IMR-90 (cell line): ENCODE measurements at regions not wholly inside any gene's neighbourhood (a gene's known extent, or its start where the extent isn't known, plus 50 kb on each side); places are given as distances from the start of the nearest gene placed in this dataset.

Experiments used
- ATAC-seq: fragments of 200-7000 bp; cut with Tn5 transposase; 2 replicates; pipeline ENCODE4 v1.9.1; 2020; ENCODE audit warnings: low read depth, mild to moderate bottlenecking, moderate library complexity
- BruUV-seq: library from RNA; stranded (reverse); fragments of 400-500 nt; replicated peaks from 2 replicates; lab custom pipeline; 2021; lab: Mats Ljungman, UMichigan
- CTCF ChIA-PET: fragments of 300-600 bp; formaldehyde crosslinking; extraction: SDS; loops from one replicate; lab custom pipeline; 2021; ENCODE audit warnings: antibody characterized with exemption; lab: Yijun Ruan, JAX
- POLR2A ChIA-PET: fragments of 300-600 bp; sonication (Branson Sonifier 250); formaldehyde crosslinking; loops from one replicate; lab custom pipeline; 2022; ENCODE audit warnings: antibody characterized with exemption; ENCODE audit not compliant: unreplicated experiment; lab: Charles Lee
- DNase-seq: peaks from one replicate; pipeline ENCODE4 v3.0.0; 2013
- H2AFZ ChIP-seq: replicated peaks from 2 replicates; pipeline ENCODE3; 2013; ENCODE audit warnings: low read length, mild to moderate bottlenecking; ENCODE audit not compliant: poor library complexity
- H2AK5ac ChIP-seq: 2 replicates; pipeline ENCODE4 v1.6.1; 2013; ENCODE audit warnings: low read depth, low read length, inconsistent platforms
- H2AK9ac ChIP-seq: replicated peaks from 2 replicates; pipeline ENCODE3; 2013; ENCODE audit warnings: mild to moderate bottlenecking, low read depth, low read length, moderate library complexity; ENCODE audit not compliant: poor library complexity
- H2BK120ac ChIP-seq: 2 replicates; pipeline ENCODE4 v1.6.1; 2013; ENCODE audit warnings: low read depth, low read length, inconsistent platforms
- H2BK15ac ChIP-seq: 3 replicates; pipeline ENCODE4 v1.6.1; 2013; ENCODE audit warnings: low read depth, low read length, inconsistent platforms
- H2BK20ac ChIP-seq: 2 replicates; pipeline ENCODE4 v1.6.1; 2013; ENCODE audit warnings: low read depth, mild to moderate bottlenecking, inconsistent platforms, low read length, moderate library complexity
- H2BK5ac ChIP-seq: 2 replicates; pipeline ENCODE4 v1.6.1; 2013; ENCODE audit warnings: mild to moderate bottlenecking, low read depth, low read length, inconsistent platforms; ENCODE audit not compliant: poor library complexity, severe bottlenecking
- H3K14ac ChIP-seq: replicated peaks from 2 replicates; pipeline ENCODE4 v1.6.1; 2013; ENCODE audit warnings: low read depth, low read length, inconsistent platforms
- H3K18ac ChIP-seq: 2 replicates; pipeline ENCODE4 v1.6.1; 2013; ENCODE audit warnings: low read depth, low read length, control low read depth
- H3K23ac ChIP-seq: 2 replicates; pipeline ENCODE4 v1.6.1; 2013; ENCODE audit warnings: low read depth, low read length, inconsistent platforms
- H3K27ac ChIP-seq: 2 replicates; pipeline ENCODE4 v1.5.1; 2013; ENCODE audit warnings: mild to moderate bottlenecking, control low read depth, low read length; ENCODE audit not compliant: insufficient read depth
- H3K27me3 ChIP-seq: 2 replicates; pipeline ENCODE4 v1.6.1; 2013; ENCODE audit warnings: low read length; ENCODE audit not compliant: control insufficient read depth, insufficient read depth
- H3K36me3 ChIP-seq: 2 replicates; pipeline ENCODE4 v1.6.1; 2013; ENCODE audit warnings: low read length, mixed read lengths; ENCODE audit not compliant: control insufficient read depth, insufficient read depth
- H3K4ac ChIP-seq: 2 replicates; pipeline ENCODE4 v1.6.1; 2013; ENCODE audit warnings: low read depth, low read length, inconsistent platforms
- H3K4me1 ChIP-seq: 2 replicates; pipeline ENCODE4 v1.6.1; 2013; ENCODE audit warnings: low read length, mixed read lengths; ENCODE audit not compliant: control insufficient read depth, insufficient read depth
- H3K4me2 ChIP-seq: 2 replicates; pipeline ENCODE4 v1.6.1; 2013; ENCODE audit warnings: low read depth, mild to moderate bottlenecking, control low read depth, low read length, moderate library complexity
- H3K4me3 ChIP-seq: 2 replicates; pipeline ENCODE4 v1.5.1; 2013; ENCODE audit warnings: low read depth, mild to moderate bottlenecking, control low read depth, low read length, moderate library complexity; ENCODE audit not compliant: insufficient read depth
- H3K56ac ChIP-seq: 2 replicates; pipeline ENCODE4 v1.6.1; 2013; ENCODE audit warnings: low read length, inconsistent platforms; ENCODE audit not compliant: insufficient read depth; ENCODE audit errors: extremely low read depth
- H3K79me1 ChIP-seq, 2 experiments: 2 replicates each; pipeline ENCODE4 v1.6.1; 2013; ENCODE audit warnings: low read length in 2 of 2, inconsistent platforms in 1 of 2, low read depth in 1 of 2
- H3K9ac ChIP-seq: 2 replicates; pipeline ENCODE4 v1.6.1; 2013; ENCODE audit warnings: low read depth, low read length, control low read depth
- H3K9me1 ChIP-seq: 2 replicates; pipeline ENCODE4 v1.6.1; 2013; ENCODE audit warnings: low read length, inconsistent platforms; ENCODE audit not compliant: insufficient read depth
- H3K9me3 ChIP-seq: 2 replicates; pipeline ENCODE4 v1.6.1; 2013; ENCODE audit warnings: low read length; ENCODE audit not compliant: control insufficient read depth, insufficient read depth
- H4K20me1 ChIP-seq: 2 replicates; pipeline ENCODE4 v1.6.1; 2013; ENCODE audit warnings: low read length, inconsistent platforms; ENCODE audit not compliant: insufficient read depth
- H4K5ac ChIP-seq: 2 replicates; pipeline ENCODE4 v1.6.1; 2013; ENCODE audit warnings: mild to moderate bottlenecking, low read depth, low read length, control low read depth
- H4K8ac ChIP-seq, 2 experiments: 2 replicates each; pipeline ENCODE4 v1.6.1; 2013; ENCODE audit warnings: low read depth in 2 of 2, low read length in 2 of 2, control low read depth in 1 of 2, inconsistent platforms in 1 of 2
- H4K91ac ChIP-seq: 2 replicates; pipeline ENCODE4 v1.6.1; 2013; ENCODE audit warnings: low read depth, low read length, inconsistent platforms; ENCODE audit not compliant: insufficient read depth
- BHLHE40 ChIP-seq: fragments of 150-350 bp; IDR thresholded peaks from 2 replicates; pipeline ENCODE4 v1.6.1; 2016; ENCODE audit warnings: mild to moderate bottlenecking, low read depth, low read length
- CEBPB ChIP-seq: IDR thresholded peaks from 2 replicates; pipeline ENCODE4 v1.6.1; 2012; ENCODE audit warnings: low read depth, low read length, improper control_type of control experiment
- CHD1 ChIP-seq: IDR thresholded peaks from 2 replicates; pipeline ENCODE4 v1.6.1; 2012; ENCODE audit warnings: low read depth, low read length, improper control_type of control experiment
- FOS ChIP-seq: fragments of 150-350 bp; IDR thresholded peaks from 2 replicates; pipeline ENCODE4 v1.6.1; 2016; ENCODE audit warnings: low read depth, low read length
- MAFK ChIP-seq: IDR thresholded peaks from 2 replicates; pipeline ENCODE4 v1.6.1; 2012; ENCODE audit warnings: low read depth, low read length, improper control_type of control experiment
- MAZ ChIP-seq: IDR thresholded peaks from 2 replicates; pipeline ENCODE4 v1.6.1; 2012; ENCODE audit warnings: low read depth, mild to moderate bottlenecking, low read length, improper control_type of control experiment, moderate library complexity, borderline replicate concordance
- MXI1 ChIP-seq: IDR thresholded peaks from 2 replicates; pipeline ENCODE4 v1.6.1; 2012; ENCODE audit warnings: low read depth, mild to moderate bottlenecking, low read length, moderate library complexity, borderline replicate concordance
- NFE2L2 ChIP-seq: fragments of 150-350 bp; IDR thresholded peaks from 2 replicates; pipeline ENCODE4 v1.6.1; 2016; ENCODE audit warnings: low read depth, mild to moderate bottlenecking, low read length
- POLR2A ChIP-seq: IDR thresholded peaks from 2 replicates; pipeline ENCODE4 v1.6.1; 2012; ENCODE audit warnings: mild to moderate bottlenecking, low read depth, low read length
- RAD21 ChIP-seq: IDR thresholded peaks from 2 replicates; pipeline ENCODE4 v1.6.1; 2012; ENCODE audit warnings: low read length, improper control_type of control experiment
- RCOR1 ChIP-seq: IDR thresholded peaks from 2 replicates; pipeline ENCODE4 v1.6.1; 2012; ENCODE audit warnings: mild to moderate bottlenecking, low read length, improper control_type of control experiment; ENCODE audit not compliant: insufficient replicate concordance
- RFX5 ChIP-seq: IDR thresholded peaks from 2 replicates; pipeline ENCODE4 v1.8.0; 2012; ENCODE audit warnings: low read depth, mild to moderate bottlenecking, low read length, moderate library complexity
- SMC3 ChIP-seq: fragments of 150-350 bp; IDR thresholded peaks from 2 replicates; pipeline ENCODE4 v1.6.1; 2016; ENCODE audit warnings: low read depth, mild to moderate bottlenecking, antibody characterized with exemption, low read length, moderate library complexity
- WGBS, 2 experiments: methylation state at CpG; one replicate each; pipeline versions ENCODE4 v1.1.5 to v1.1.7; 2013; ENCODE audit warnings: missing lambda C conversion rate in 2 of 2; ENCODE audit not compliant: insufficient read length in 1 of 2; ENCODE audit errors: extremely low coverage in 2 of 2; 5-methylcytosine and 5-hydroxymethylcytosine counted together
- dilution Hi-C: fragments of 300-500 bp; cut with HindIII; formaldehyde crosslinking; loops from one replicate; pipeline ENCODE4 v1.14.3; 2018; ENCODE audit warnings: low sequenced_read_pairs; ENCODE audit not compliant: unreplicated experiment
- in situ Hi-C: fragments of 300-500 bp; cut with MboI; formaldehyde crosslinking; loops from 3 replicates; pipeline ENCODE4 v1.14.3; 2019; ENCODE audit warnings: low sequenced_read_pairs, inconsistent platforms, mixed read lengths
- intact Hi-C: fragments of 100-400 bp; cut with micrococcal nuclease; formaldehyde crosslinking; loops from 2 replicates; pipeline ENCODE4 v1.10.0; 2022
- TF ChIP-seq, protein P1 (sequence below): fragments of 150-350 bp; IDR thresholded peaks from 2 replicates; pipeline ENCODE4 v1.6.1; 2017; ENCODE audit warnings: mild to moderate bottlenecking, antibody characterized with exemption, low read length, low read depth
- TF ChIP-seq, protein P2 (sequence below): fragments of 150-350 bp; IDR thresholded peaks from 2 replicates; pipeline ENCODE4 v1.6.1; 2016; ENCODE audit warnings: low read depth, mild to moderate bottlenecking, low read length, moderate library complexity, borderline replicate concordance
- TF ChIP-seq, protein P3 (sequence below): conservative IDR thresholded peaks from 2 replicates; pipeline ENCODE4 v1.5.1; 2012; ENCODE audit warnings: mild to moderate bottlenecking, low read depth, low read length, improper control_type of control experiment

DNA sequence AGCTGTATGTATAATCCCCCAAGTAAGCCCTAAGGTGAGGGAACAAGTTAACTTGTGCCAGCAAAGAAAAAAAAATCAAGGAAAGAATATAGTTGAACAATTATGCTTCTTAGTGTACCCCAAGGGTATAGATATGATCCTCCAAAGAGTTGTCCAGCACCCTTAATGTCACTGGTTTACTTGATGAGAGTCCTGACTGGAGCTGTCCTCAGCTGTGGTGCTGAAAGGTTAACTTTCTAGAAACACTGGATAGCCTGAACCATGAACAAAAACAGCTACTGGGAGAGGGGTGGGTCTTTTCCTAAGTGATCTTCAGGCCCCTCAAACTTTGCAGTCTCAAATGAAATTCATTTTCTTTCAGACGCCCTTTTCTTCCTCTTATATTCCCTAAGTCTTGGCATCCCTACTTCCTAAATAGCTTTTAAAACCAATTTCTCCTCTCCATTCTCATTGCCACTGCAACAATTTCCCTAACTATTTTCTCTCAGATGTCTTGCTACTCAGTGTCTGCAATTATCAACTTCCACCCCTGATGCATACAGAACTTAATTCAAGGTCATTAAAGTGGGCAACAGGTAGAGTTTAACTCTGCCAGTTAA, 83.5 kb upstream of the PROKR2 start:
- Histone ChIP-seq H3K9me3 (no peaks in the 10 kb centered on the region), H2AFZ (no peak overlapping the region), H2BK120ac (no peak overlapping the region), H4K8ac (no peak overlapping the region), H3K4ac (no peak overlapping the region), H2BK15ac (no peak overlapping the region), H3K79me1 (no peaks in the 10 kb centered on the region), H3K56ac (no peak overlapping the region), H3K36me3 (no peaks in the 10 kb centered on the region), H3K4me2 (no peak overlapping the region), H2AK9ac (no peak overlapping the region), H2AK5ac (no peak overlapping the region), H3K9ac (no peak overlapping the region), H3K18ac (no peak overlapping the region), H4K91ac (no peak overlapping the region), H2BK5ac (no peak overlapping the region), H3K4me1 (no peaks in the 10 kb centered on the region), H3K9me1 (no peaks in the 10 kb centered on the region), H3K14ac (no peak overlapping the region), H2BK20ac (no peak overlapping the region), H4K20me1 (no peaks in the 10 kb centered on the region), H3K4me3 (no peak overlapping the region), H4K5ac (no peak overlapping the region), H3K27me3 (no peaks in the 10 kb centered on the region), H3K23ac (no peak overlapping the region), H3K27ac (no peak overlapping the region)
- TF ChIP-seq, protein P1, sequence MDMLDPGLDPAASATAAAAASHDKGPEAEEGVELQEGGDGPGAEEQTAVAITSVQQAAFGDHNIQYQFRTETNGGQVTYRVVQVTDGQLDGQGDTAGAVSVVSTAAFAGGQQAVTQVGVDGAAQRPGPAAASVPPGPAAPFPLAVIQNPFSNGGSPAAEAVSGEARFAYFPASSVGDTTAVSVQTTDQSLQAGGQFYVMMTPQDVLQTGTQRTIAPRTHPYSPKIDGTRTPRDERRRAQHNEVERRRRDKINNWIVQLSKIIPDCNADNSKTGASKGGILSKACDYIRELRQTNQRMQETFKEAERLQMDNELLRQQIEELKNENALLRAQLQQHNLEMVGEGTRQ, result no peak
- no peak for TF ChIP-seq RAD21
- no peak for TF ChIP-seq NFE2L2
- no peak for TF ChIP-seq CEBPB
- no peak for TF ChIP-seq MAZ
- TF ChIP-seq, protein P2, sequence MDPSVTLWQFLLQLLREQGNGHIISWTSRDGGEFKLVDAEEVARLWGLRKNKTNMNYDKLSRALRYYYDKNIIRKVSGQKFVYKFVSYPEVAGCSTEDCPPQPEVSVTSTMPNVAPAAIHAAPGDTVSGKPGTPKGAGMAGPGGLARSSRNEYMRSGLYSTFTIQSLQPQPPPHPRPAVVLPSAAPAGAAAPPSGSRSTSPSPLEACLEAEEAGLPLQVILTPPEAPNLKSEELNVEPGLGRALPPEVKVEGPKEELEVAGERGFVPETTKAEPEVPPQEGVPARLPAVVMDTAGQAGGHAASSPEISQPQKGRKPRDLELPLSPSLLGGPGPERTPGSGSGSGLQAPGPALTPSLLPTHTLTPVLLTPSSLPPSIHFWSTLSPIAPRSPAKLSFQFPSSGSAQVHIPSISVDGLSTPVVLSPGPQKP, result no peak
- TF ChIP-seq CHD1, result no peak
- no peak for TF ChIP-seq RFX5
- no peak for TF ChIP-seq FOS
- TF ChIP-seq SMC3, result no peak
- TF ChIP-seq BHLHE40, result no peak
- no peak for TF ChIP-seq MXI1
- no peak for TF ChIP-seq RCOR1
- TF ChIP-seq MAFK, result no peak
- TF ChIP-seq, protein P3, sequence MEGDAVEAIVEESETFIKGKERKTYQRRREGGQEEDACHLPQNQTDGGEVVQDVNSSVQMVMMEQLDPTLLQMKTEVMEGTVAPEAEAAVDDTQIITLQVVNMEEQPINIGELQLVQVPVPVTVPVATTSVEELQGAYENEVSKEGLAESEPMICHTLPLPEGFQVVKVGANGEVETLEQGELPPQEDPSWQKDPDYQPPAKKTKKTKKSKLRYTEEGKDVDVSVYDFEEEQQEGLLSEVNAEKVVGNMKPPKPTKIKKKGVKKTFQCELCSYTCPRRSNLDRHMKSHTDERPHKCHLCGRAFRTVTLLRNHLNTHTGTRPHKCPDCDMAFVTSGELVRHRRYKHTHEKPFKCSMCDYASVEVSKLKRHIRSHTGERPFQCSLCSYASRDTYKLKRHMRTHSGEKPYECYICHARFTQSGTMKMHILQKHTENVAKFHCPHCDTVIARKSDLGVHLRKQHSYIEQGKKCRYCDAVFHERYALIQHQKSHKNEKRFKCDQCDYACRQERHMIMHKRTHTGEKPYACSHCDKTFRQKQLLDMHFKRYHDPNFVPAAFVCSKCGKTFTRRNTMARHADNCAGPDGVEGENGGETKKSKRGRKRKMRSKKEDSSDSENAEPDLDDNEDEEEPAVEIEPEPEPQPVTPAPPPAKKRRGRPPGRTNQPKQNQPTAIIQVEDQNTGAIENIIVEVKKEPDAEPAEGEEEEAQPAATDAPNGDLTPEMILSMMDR, result no peak
- no peak for TF ChIP-seq POLR2A
- in situ Hi-C loops (no loop called here), intact Hi-C loops (loop anchor here (5.0 kb wide), 1 partner anchor 677 kb away; no protein-coding TSS in a partner anchor), dilution Hi-C loops (no loop called here)
- no CpG with 5 or more reads among the region's 1 CpG for WGBS, 2 experiments
- ChIA-PET POLR2A (no interaction called here), CTCF (no interaction called here)
- DNase-seq (peak; percentile 16), ATAC-seq (no peak)
- no TSS peak for BruUV-seq
